Stomach (tissue), 4 donors: ENCODE measurements at regions not wholly inside any gene's neighbourhood (a gene's known extent, or its start where the extent isn't known, plus 50 kb on each side); places are given as distances from the start of the nearest gene placed in this dataset.

ENCODE experiments used
- EP300 ChIP-seq: sonication (generic); formaldehyde crosslinking; IDR thresholded peaks from one replicate; pipeline ENCODE4 v1.6.1; 2017; ENCODE audit warnings: antibody characterized with exemption
- POLR2A ChIP-seq, 4 donors: fragments of 450-650 bp; IDR thresholded peaks; one replicate each; pipeline ENCODE4 v1.6.1; 2016; ENCODE audit warnings: antibody characterized with exemption in 4 of 4, control low read depth in 2 of 4, mild to moderate bottlenecking in 1 of 4, moderate library complexity in 1 of 4
- POLR2AphosphoS5 ChIP-seq, 3 donors: sonication (generic); formaldehyde crosslinking; IDR thresholded peaks; one replicate each; pipeline ENCODE4 v1.6.1; 2016; ENCODE audit warnings: antibody characterized with exemption in 3 of 3
- TF ChIP-seq, protein P1 (sequence below), 7 experiments: fragments of 450-650 bp in 4 of 7; fragments of 200-600 bp in 3 of 7; sonication (generic) in 3 of 7; IDR thresholded peaks; one replicate each; pipeline ENCODE4 v1.5.1; 2016 to 2019; ENCODE audit warnings: antibody characterized with exemption in 7 of 7, control low read depth in 2 of 7, mild to moderate bottlenecking in 1 of 7

DNA sequence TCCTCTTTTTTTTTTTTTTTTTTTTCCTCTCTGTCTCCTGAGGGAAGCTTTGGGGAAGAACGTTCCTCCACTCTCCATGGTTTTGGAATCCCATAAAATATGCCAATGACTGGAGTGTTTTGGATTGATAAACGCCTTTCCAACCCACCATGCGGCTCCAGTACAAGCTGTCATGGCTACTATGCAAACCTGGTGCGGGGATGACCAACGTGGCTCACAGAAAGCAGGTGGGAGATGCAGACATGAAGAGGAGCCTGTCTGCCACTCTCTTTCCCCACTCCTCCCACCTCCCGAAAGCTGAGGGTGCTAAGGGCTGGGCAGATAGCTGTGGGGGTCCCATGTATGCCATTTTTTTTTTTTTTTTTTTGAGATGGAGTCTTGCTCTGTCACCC lies 69.9 kb upstream of the SEC14L1 start:
- TF ChIP-seq, protein P1, sequence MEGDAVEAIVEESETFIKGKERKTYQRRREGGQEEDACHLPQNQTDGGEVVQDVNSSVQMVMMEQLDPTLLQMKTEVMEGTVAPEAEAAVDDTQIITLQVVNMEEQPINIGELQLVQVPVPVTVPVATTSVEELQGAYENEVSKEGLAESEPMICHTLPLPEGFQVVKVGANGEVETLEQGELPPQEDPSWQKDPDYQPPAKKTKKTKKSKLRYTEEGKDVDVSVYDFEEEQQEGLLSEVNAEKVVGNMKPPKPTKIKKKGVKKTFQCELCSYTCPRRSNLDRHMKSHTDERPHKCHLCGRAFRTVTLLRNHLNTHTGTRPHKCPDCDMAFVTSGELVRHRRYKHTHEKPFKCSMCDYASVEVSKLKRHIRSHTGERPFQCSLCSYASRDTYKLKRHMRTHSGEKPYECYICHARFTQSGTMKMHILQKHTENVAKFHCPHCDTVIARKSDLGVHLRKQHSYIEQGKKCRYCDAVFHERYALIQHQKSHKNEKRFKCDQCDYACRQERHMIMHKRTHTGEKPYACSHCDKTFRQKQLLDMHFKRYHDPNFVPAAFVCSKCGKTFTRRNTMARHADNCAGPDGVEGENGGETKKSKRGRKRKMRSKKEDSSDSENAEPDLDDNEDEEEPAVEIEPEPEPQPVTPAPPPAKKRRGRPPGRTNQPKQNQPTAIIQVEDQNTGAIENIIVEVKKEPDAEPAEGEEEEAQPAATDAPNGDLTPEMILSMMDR (IDR thresholded peaks at IDR 0.05), result no peak
- no peak for TF ChIP-seq POLR2AphosphoS5 (IDR thresholded peaks at IDR 0.05)
- no peak for TF ChIP-seq POLR2A (IDR thresholded peaks at IDR 0.05)
- TF ChIP-seq EP300, result no peak
